H1 (cell line): ENCODE measurements at regions not wholly inside any gene's neighbourhood (a gene's known extent, or its start where the extent isn't known, plus 50 kb on each side); places are given as distances from the start of the nearest gene placed in this dataset.

ENCODE experiments used
- CHD1 ChIP-seq: IDR thresholded peaks from 2 replicates; pipeline ENCODE4 v1.6.1; 2012; ENCODE audit warnings: low read depth, low read length, improper control_type of control experiment
- GABPA ChIP-seq: IDR thresholded peaks from 2 replicates; pipeline ENCODE4 v1.6.1; 2011; ENCODE audit warnings: mild to moderate bottlenecking, low read length, moderate library complexity, borderline replicate concordance; ENCODE audit not compliant: insufficient read depth
- POLR2A ChIP-seq, 2 experiments: IDR thresholded peaks; 1 replicate in 1 of 2; 2 replicates in 1 of 2; pipeline ENCODE4 v1.6.1; 2011; ENCODE audit warnings: low read depth in 2 of 2, low read length in 2 of 2, mild to moderate bottlenecking in 2 of 2; ENCODE audit errors: control extremely low read depth in 1 of 2
- TF ChIP-seq, protein P1 (sequence below): IDR thresholded peaks from 2 replicates; pipeline ENCODE4 v1.6.1; 2011; ENCODE audit warnings: low read length, improper control_type of control experiment

DNA sequence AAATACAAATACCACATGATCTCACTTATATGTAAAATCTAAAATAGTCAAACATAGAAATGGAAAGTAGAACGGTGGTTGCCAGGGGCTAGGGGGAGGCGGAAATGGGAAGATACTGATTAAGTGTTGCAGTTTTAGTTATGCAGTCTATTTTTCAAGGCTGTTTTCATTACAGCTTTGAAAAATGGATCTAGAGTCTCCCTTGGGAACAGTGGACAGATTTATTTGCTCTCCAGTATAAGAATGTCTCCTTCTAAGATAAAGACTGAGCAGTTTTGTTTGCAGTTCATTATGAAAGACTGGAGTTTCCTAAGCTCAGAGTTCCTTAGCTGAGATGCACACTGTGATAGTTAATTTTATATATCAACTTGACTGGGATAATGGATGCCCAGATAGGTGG is 202.5 kb downstream of the KLHL28 start:
- TF ChIP-seq GABPA (no peak), POLR2A (IDR thresholded peaks at IDR 0.05; ENCODE audit: control extremely low read depth in 1 of 2, low read depth in 2 of 2, low read length in 2 of 2) (no peak), CHD1 (no peak)
- TF ChIP-seq, protein P1, sequence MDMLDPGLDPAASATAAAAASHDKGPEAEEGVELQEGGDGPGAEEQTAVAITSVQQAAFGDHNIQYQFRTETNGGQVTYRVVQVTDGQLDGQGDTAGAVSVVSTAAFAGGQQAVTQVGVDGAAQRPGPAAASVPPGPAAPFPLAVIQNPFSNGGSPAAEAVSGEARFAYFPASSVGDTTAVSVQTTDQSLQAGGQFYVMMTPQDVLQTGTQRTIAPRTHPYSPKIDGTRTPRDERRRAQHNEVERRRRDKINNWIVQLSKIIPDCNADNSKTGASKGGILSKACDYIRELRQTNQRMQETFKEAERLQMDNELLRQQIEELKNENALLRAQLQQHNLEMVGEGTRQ, result no peak
